SIG-M5 treated with dmso at 0.1 percent for 504 hours (cell line): ENCODE measurements at regions not wholly inside any gene's neighbourhood (a gene's known extent, or its start where the extent isn't known, plus 50 kb on each side); places are given as distances from the start of the nearest gene placed in this dataset.
"Not testable (repeated sequence)": the region's sequence is repeated elsewhere in the genome, so short reads cannot be mapped to it uniquely, and the experiment has no call there.

Experiments
- DNase-seq: peaks from one replicate; lab custom pipeline; 2025; ENCODE audit not compliant: unreplicated experiment; lab: John Stamatoyannopoulos, UW

GRCh38 chr20:48409055-48409615 is 418.7 kb downstream of the PREX1 start:
- DNase-seq: no peak

GRCh38 chr20:48407710-48408109 is 420.1 kb downstream of the PREX1 start:
- no peak for DNase-seq

- DNase-seq: no peak
Measured at GRCh38 chr20:48406912-48407340, 420.9 kb downstream of the PREX1 start.

- DNase-seq: no peak
Measured at GRCh38 chr20:48406498-48406897, 421.3 kb downstream of the PREX1 start.

GRCh38 chr20:48405909-48406308 is 421.9 kb downstream of the PREX1 start:
- no peak for DNase-seq

GRCh38 chr20:48404598-48404997 is 423.2 kb downstream of the PREX1 start:
- peak; percentile 57 for DNase-seq

- no peak for DNase-seq
Measured at GRCh38 chr20:48403167-48403761, 424.5 kb downstream of the PREX1 start.

GRCh38 chr20:48401359-48401758 is 426.4 kb downstream of the PREX1 start:
- no peak for DNase-seq

- DNase-seq: no peak
Measured at GRCh38 chr20:48400009-48400408, 427.8 kb downstream of the PREX1 start.

GRCh38 chr20:48398506-48399449 is 429.0 kb downstream of the PREX1 start:
- DNase-seq: peak; percentile 42

GRCh38 chr20:48396981-48397861 is 430.6 kb downstream of the PREX1 start:
- not testable (repeated sequence) for DNase-seq

GRCh38 chr20:48395816-48396546 is 431.8 kb downstream of the PREX1 start:
- no peak for DNase-seq

GRCh38 chr20:48394415-48395081 is 433.3 kb downstream of the PREX1 start:
- no peak for DNase-seq

GRCh38 chr20:48393737-48394314 is 434.0 kb downstream of the PREX1 start:
- DNase-seq: no peak

- DNase-seq: no peak
Measured at GRCh38 chr20:48393311-48393685, 434.5 kb downstream of the PREX1 start.

- no peak for DNase-seq
Measured at GRCh38 chr20:48392407-48393310, 435.1 kb downstream of the PREX1 start.

GRCh38 chr20:48390981-48391380 is 436.8 kb downstream of the PREX1 start:
- no peak for DNase-seq

GRCh38 chr20:48387675-48388074 is 440.1 kb downstream of the PREX1 start:
- peak; percentile 27 for DNase-seq
